ENCODE measurements at regions not wholly inside any gene's neighbourhood (a gene's known extent, or its start where the extent isn't known, plus 50 kb on each side); places are given as distances from the start of the nearest gene placed in this dataset.

- no peak for TF ChIP-seq CTCF (IDR thresholded peaks at IDR 0.05)
- TF ChIP-seq EZH2phosphoT487 (IDR thresholded peaks at IDR 0.05), result no peak
These were observed 134.7 kb upstream of the ZNF217 start for GRCh38 chr20:53728359-53728758.

Measured in neural progenitor cell (in vitro differentiated cells).